Dermis microvascular lymphatic vessel endothelial cell (primary cell): ENCODE measurements at regions not wholly inside any gene's neighbourhood (a gene's known extent, or its start where the extent isn't known, plus 50 kb on each side); places are given as distances from the start of the nearest gene placed in this dataset.
"Not testable (repeated sequence)": the region's sequence is repeated elsewhere in the genome, so short reads cannot be mapped to it uniquely, and the experiment has no call there.

ENCODE experiments used
- DNase-seq, 2 donors: peaks; one replicate each; pipeline versions ENCODE4 v3.0.0 to v3.0.0-alpha.2; 2010; ENCODE audit warnings: low read depth in 2 of 2

DNA sequence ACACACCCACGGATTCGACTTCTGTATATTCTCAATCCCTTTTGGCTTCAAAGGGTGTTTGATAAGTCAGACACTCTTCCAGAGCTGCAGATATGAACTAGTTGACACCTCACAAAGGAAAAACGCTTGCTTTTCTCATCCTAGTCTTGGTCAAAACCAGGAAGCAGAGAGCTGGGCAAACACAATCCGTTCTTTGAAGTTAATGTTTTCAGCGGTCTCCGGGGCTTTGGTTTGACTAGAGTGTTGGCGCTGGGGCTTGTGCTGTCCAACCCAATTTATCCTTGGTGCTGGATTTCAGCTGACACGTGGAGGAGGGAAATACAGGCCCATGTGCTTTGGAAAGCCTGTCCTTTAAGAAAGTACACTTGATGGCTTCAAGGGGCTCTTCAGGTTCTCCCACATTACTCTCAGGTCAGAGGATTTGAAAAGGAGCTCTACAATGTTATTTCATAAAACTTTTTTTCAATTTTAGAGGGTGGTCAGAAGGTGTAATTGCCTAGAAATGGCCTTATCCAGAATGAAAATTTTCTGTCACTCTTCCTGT is 985.8 kb downstream of the VRK1 start:
- DNase-seq, result no peak

DNA sequence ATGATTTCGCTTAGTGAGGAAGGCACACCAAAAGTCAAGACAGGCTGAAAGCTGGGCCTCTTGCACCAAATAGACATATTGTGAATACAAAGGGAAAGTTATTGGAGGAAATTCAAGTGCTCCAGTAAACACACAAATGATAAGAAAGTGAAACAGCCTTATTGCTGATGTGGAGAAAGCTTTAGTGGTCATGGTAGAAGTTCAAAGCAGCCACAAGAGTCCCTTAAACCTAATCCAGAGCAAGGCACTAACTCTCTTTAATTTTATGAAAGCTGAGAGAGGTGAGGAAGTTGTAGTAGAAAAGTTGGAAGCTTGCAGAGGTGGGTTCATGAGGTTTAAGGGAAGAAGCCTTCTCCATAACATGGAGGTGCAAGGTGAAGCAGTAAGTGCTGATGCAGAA is 988.3 kb downstream of the VRK1 start:
- no peak for DNase-seq

DNA sequence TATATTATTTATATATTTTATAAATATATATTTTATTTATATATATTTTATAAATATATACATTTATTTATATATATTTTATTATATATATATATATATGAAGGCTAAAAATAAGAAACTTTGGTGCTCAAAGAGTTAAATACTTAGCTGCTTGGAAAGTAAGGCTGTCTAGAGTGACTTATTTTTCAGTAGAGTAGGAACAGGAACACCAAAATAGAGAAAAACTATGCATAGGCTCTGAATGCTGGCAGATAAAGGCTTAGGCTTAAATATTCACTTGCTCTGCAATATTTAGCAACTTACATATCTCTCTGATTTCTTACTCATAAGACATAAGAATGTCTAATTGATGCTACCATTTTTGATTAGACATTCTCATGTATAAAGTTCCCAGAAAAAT is 991.2 kb downstream of the VRK1 start:
- DNase-seq, result no peak

DNA sequence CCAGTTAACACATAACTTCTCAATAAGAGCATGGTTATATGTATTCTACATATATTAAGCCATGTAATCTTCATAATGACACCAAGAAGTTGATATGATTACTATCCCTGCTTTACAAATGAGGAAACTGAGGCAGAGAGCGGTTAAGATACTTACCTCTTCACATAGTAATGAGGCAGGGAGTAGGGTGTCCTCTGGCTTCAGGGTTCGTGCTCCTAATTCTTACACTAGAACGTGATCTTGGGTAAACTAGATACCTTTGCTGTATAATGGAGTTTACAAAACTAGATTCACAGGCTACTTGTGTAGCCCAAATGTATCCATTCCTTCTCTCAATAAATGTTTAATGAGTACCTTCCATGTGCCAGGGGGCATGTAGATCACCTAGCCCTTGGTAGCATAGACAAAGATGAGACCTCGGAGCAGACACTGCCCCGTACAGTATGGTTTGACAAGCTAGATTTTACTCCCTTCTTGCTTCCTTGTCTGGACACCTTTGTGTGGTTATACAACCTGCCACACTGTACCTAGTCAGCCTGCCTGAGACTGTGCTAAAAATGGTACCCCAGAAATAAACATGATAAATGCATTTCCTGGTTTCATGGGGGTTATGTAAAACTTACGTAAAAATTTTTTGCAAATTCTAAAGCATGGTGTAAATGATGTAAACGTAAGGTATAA is 991.8 kb downstream of the VRK1 start:
- DNase-seq, result no peak

DNA sequence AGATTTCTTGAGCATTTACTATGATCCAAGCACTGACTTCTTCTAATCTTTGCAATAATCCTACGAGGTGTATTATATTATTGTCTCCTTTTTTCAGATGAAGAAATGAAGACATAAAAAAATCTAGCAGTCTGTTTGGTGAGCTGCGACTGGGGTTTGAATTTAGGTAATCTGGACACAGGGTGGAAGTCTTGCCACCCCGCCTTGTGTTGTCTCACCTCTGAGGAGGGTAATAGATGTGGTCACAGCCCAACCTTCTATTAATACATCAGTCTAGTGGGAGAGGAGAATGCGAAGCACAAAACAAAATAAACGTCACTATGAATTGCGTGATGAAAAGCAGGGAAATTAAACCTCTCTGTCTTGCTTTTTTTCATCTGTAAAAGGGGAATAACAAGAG is 993.9 kb downstream of the VRK1 start:
- no peak for DNase-seq

DNA sequence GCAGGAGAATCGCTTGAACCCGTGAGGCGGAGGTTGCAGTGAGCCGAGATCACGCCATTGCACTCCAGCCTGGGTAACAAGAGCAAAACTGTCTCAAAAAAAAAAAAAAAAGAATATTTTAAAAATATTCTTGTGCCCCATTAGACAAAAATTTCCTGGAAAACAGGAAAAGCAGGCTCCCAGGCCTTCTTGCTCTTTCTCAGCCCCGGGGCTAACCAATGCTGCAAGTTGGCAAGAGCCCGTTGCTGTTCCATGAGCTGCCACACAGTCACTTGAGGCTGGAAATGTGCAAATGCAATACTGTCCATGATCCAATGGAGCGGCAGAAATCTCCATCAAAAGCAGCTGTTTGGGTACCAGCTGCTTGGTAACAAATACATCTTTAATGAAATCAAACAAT is 994.7 kb downstream of the VRK1 start:
- no peak for DNase-seq

DNA sequence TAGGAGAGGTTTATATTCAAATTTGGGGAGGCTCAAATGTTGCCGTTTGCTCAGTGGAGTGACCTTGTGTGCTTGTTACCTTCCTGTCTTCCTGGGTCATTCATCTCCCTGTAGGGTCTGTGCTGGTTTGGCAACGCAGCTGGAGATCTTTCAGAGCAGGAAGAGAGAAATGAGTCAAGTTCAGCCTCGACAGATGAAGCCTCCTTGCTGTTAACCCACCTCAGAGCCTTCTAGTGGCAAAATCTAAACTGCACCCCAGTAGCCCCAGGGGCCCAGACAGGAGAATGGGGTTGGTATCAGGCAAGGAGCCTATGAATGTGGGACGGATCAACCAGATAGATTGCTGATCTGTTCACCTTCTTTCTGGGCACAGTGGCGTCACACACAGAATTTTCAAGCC is 999.3 kb downstream of the VRK1 start:
- no peak for DNase-seq

DNA sequence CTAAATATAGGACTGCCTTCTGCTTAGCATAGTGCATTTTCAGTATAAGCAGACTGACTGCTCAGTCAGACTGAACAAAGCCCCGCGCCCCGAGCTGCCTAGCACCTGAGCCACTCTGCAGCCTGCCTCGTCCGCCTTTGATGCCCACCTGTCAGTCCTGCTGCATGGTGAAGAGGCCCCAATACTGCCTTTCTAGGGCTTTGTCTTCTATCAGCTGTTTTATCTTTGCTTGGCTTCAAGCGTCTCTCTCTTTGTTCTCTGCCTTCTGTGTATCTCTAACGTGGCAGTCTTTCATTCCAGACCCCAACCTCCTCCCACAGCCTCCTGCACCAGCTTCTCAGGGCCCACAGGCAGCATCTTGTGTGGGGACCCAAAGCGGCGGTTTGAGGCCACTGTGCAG is 1001.0 kb downstream of the VRK1 start:
- no peak for DNase-seq

DNA sequence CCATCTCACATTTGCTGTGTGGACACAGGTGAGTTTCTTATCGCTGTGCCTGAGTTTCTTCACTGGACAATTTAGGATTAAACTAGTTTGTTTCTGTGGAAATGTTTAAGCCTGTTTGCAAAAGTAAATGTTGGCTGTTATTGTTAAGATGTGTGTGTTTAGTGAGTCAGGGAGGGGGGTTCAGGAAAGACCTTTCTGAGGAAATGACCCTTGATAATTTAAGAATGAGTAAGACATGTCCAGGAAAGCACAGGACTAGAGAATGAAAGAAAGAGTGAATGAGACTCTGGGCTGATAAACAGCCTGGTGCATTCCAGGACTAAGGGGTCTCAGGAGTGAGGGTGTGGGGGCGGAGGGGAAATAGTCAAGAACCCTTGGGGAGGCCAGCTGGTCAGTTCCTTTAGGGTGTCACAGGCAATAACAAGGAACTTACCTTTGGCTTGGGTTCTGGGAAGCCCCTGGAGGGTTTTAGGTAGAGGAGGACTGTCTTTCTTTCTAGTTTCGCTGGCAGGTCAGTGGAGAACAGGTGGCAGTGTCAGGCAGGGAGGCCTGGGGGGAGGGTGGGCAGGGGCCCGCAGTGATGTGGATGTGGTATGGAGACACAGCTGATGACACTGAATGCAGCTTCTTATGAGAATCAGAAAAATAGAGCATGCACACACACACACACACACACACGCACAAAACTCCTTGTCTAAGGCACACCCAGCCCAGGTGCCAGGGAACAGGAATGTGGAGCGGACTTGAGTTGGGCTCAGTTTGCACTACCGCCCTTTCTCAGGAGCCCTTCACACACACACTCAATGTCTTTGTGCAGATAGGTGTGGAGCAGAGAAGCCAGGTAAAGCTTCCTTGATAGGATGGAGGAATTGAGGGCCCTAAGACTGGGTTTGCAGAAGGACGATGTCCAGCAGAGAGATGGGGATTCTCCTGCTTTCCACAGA is 1005.5 kb downstream of the VRK1 start:
- DNase-seq, result no peak

DNA sequence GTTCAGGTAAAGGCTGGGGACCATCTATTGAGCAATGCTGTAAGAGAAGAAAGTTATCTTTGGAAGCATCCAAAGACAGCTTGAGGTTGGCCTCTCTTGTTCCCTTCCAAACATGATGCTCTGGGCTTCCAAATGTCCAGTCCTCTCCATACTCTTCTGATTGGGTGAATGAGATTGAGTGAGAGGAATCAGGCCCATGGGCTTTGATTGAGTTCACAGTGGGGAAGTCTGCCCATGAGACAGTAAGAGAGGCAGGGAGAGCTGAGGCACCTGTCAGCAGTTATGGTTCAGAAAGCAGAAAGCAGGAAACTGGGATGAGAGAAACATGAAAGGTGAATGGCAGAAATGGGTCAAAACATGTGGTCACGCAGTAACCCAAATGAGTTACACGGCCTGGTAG is 1006.9 kb downstream of the VRK1 start:
- DNase-seq, result no peak

DNA sequence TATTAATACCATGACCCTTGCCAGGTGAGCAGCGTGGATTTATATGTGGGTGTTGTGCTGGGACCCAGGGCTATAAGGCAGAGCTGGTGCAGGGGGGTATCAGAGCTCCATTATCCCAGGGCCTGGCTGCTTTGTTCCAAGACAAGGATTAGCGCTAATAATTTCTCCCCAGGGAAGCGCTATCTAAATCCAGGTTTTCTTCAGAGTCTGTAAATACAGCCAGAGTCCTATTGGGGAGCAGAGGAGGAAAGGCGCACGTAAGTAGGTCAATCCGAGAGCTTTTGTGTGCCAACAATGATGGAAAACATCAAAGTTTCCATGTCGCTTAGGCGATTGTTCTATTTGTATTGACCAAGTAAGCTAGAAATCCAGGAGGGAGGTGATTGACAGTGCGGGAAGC is 1009.7 kb downstream of the VRK1 start:
- no peak for DNase-seq

DNA sequence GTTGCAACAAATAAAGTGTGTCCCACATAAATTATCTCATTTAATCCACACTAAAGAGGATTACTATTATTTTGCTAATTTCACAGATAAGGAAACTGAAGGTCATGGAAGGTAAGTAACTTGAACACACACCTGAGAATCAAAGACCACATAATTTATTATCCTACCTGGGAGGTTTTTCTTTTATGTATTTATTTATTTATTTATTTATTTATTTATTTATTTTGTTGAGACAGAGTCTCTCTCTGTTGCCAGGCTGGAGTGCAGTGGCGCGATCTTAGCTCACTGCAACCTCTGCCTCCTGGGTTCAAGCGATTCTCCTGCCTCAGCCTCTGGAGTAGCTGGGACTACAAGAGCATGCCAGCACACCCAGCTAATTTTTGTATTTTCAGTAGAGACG is 1011.4 kb downstream of the VRK1 start:
- not testable (repeated sequence) for DNase-seq

DNA sequence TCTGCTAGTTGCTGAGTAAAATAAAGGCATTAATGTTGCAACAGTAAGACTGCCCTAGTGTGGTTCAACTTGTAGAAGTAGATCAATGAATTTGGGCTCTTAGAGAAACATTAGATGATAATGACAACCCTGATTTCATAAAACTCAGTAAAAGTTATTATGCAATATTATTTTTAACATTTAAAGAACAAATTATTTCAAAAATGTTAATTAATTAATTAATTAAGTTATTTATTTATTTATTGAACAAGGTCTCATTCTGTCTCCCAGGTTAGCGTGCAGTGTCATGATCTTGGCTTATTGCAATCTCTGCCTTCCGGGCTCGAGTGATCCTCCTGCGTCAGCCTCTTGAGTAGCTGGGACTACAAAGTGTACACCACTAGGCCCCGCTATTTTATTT is 1016.4 kb downstream of the VRK1 start:
- DNase-seq, result no peak

DNA sequence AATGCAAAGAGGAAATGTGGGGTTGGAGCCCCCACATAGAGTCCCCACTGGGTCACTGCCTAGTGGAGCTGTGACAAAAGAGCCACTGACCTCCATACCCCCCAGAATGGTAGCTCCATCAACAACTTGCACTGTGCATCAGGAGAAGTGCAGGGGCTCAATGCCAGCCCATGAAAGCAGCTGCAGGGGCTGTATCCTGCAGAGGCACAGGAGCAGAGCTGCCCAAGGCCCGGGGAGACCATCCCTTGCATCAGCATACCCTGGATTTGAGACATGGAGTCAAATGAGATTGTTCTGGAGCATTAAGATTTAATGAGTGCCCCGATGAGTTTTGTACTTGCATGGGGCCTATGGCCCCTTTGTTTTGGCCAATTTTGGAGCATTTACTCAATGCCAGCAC is 1023.6 kb downstream of the VRK1 start:
- DNase-seq, result no peak

DNA sequence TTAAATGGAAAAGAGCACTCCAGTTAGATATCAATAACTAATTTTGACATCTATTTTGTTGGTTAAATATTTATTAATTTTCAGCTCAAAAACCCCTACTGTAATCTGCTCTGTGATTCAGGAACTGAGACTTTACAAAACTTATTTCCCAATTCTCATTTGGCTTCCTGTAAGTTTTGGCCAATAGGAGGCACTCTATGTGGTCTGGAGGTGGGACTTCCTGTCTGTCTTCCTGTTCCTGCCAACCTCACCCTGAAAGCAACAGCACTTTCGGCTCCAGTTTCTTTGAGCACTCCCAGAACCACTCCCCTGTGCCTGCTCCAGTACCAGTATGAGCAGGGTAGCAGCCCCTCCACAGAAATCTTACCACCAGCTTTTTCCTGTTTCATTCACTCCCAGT is 1027.0 kb downstream of the VRK1 start:
- DNase-seq, result no peak

DNA sequence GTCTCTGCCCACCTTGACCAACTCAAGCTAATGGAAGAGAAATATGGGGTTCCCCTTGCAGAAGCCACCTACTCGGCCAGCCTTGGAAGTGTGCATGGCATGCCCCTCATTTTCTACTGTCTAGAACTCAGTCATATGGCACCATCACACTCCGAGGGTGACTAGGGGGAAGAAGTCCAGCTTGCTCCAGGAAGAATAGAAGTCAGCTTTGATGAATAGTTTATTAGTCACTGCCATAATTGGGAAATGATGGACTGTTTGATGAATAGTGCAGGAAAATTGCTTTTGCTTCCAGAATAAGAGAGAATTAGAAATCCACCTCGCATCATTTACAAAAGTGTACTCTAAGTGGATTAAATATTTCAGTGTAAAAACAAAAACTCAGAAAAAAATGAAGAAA is 1030.6 kb downstream of the VRK1 start:
- no peak for DNase-seq

DNA sequence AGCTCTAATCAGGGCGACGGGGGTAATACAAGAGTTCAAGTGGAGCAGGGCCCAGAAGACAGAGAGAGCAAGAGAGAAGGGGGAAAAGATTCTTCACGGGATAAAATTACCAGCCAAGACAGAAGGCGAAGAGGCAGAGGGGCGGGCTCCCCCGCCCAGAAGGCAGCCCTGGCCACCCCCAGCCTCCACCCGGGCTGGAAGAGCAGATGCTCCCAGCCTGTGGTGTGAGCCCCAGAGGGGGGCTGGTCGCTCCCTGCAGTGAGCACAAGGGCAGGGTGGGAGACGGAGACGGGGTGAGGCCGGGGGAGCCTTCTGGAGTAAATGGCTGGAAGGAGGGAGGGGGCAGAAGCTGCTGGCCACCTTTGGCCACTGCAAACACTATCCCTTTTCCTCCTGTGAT is 1035.6 kb downstream of the VRK1 start:
- DNase-seq, result no peak

DNA sequence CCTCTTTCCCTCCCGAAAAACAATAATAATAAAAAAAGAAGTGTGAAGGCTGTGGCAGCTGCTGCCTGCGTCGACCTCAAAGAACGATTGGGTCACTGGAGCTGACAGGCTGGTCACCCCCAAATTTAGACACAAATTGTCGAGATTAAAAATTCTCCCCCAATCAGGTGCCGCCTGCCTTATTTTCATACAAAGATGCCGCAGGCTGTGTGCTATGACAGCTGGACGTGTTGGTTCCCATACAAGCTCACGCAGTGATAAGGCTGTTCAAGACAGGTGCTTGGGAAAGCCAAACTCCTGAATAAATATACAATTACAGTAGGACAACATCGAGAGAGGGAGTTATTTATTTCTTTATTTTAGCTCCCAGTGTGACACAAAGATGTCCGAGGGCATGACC is 1041.8 kb downstream of the VRK1 start:
- DNase-seq, result no peak

DNA sequence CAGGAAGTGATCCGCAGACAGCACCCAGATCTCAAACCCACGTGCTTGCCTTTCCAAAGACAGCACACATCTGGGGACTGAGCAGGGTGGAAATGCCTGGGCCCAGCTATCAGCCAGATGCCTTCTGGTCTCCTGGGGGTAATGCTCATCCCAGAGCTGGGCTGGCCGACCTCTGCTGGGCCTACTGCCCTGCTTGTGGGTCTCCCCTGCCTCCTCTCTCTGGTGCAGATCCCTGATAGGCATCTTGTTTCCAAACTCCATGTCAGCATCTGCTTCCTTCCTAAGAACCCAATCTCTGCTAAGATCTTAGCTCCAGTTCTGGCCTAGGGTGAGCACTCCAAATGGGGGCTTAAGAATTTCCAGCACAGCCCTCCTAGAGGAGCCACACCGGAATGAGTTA is 1043.0 kb downstream of the VRK1 start:
- no peak for DNase-seq

DNA sequence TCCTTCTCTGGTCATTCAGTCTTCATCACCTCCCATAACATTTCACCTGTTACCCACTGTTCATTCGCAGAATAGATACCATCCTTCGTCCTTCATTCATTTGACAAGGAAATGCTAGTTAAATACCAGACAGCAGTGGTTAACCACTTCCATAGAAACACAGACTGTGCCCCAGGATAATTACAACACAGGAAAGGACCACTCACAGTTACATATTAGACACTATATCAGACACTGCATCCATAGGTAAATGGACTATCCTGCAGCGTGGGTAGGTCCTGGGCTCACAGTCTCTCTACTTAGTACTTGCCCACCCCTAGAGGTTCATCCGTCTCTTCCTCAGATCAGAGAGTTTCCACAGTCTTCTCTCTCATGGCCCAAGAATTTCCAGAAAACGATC is 1044.6 kb downstream of the VRK1 start:
- DNase-seq, result no peak

DNA sequence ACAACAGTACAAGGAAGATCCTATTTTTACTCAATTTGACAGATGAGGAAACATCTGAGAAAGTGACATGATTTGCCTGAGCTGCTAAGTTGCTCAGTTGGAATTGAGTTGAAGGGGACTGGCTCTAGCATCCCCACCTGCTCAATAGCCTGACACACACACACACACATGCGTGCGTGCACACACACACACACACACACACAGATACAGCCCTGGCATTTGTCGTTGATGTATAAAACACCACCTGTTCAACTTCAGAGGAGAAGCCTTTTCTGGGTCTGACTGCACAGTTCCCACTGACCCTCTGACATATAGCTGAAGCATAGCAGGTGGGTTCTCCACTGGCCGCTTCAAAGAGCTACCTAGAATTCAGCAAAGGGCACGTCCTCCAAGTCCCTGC is 1045.9 kb downstream of the VRK1 start:
- DNase-seq, result no peak

DNA sequence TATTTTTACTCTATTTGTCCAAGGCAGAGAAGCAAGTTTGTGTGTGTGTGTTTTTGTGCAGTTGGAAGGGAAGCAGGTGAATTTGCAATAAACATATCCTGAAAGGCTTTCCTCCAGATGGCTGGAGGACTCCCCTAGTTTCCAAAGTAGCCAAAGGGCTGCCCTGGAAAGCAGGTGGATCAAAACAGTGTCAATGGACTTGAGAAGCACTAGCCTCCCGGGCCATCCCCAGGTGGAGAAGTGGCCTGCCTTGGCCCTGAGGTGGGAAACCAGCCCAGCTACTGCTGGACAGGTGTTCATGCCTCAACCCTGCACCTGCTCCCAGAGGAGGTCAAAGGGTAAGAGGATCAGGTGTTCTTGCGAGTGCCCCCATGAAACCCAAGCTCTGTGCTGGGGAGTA is 1046.9 kb downstream of the VRK1 start:
- DNase-seq, result no peak

DNA sequence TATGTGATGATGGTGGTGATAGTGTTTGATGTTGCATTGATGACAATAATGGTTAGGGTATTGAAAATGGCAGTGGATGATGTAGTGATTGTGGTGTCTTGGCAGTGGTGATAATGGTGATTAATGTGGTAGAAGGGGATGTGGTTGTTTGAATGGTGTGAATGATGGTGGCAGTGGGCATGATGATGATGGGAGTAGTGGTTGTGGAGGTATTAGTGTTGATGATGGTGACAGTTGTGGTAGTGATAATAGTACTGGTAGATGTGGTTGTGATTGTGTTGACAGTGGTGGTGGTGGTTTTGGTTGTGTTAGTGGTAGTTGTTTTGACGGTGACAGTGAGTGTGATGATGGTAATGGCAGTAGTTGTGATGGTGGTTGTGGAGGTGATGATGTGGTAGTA is 1049.0 kb downstream of the VRK1 start:
- DNase-seq, result no peak
